Heart right ventricle (tissue), 16 donors: ENCODE measurements at regions not wholly inside any gene's neighbourhood (a gene's known extent, or its start where the extent isn't known, plus 50 kb on each side); places are given as distances from the start of the nearest gene placed in this dataset.

Experiments
- ATAC-seq, 8 donors: fragments of 200-7000 bp; cut with Tn5 transposase; one replicate each; pipeline ENCODE4 v1.9.1; 2020; ENCODE audit warnings: mild to moderate bottlenecking in 8 of 8, moderate library complexity in 8 of 8, moderate number of reproducible peaks in 1 of 8
- DNase-seq, 2 donors: peaks; one replicate each; pipeline ENCODE4 v3.0.0-alpha.2; 2020
- H3K27ac ChIP-seq, 10 donors: fragments of 200-600 bp; sonication (generic) in 2 of 10; one replicate each; pipeline versions ENCODE4 v1.5.0 to v1.8.0; 2020 to 2022; ENCODE audit warnings: mild to moderate bottlenecking in 3 of 10
- H3K27me3 ChIP-seq, 7 donors: fragments of 200-600 bp; one replicate each; pipeline ENCODE4 v1.8.0; 2021 to 2022; ENCODE audit warnings: mild to moderate bottlenecking in 2 of 7
- H3K36me3 ChIP-seq, 9 donors: fragments of 200-600 bp; sonication (generic) in 1 of 9; one replicate each; pipeline versions ENCODE4 v1.5.0 to v1.8.0; 2020 to 2022; ENCODE audit warnings: mild to moderate bottlenecking in 2 of 9
- H3K4me1 ChIP-seq, 9 donors: fragments of 200-600 bp; sonication (generic) in 1 of 9; one replicate each; pipeline versions ENCODE4 v1.5.0 to v1.8.0; 2020 to 2022; ENCODE audit warnings: mild to moderate bottlenecking in 4 of 9
- H3K4me3 ChIP-seq, 10 donors: fragments of 200-600 bp; sonication (generic) in 2 of 10; one replicate each; pipeline versions ENCODE4 v1.5.0 to v1.8.0; 2020 to 2022; ENCODE audit warnings: mild to moderate bottlenecking in 7 of 10, moderate library complexity in 2 of 10
- H3K9me3 ChIP-seq, 11 donors: fragments of 200-600 bp in 10 of 11; sonication (generic) in 2 of 11; one replicate each; pipeline versions ENCODE4 v1.5.0 to v1.8.0; 2013 to 2022; ENCODE audit warnings: mild to moderate bottlenecking in 2 of 11, control low read depth in 1 of 11, moderate library complexity in 1 of 11
- CTCF ChIP-seq, 9 donors: fragments of 200-600 bp; sonication (generic) in 2 of 9; IDR thresholded peaks; one replicate each; pipeline versions ENCODE4 v1.5.0 to v1.8.0; 2021 to 2022; ENCODE audit warnings: antibody characterized with exemption in 9 of 9, mild to moderate bottlenecking in 5 of 9, moderate library complexity in 1 of 9
- WGBS, 2 donors: extraction: QIAGEN DNeasy Blood & Tissue Kit; methylation state at CpG; one replicate each; pipeline ENCODE4 v1.1.7; 2013; ENCODE audit warnings: inconsistent platforms in 1 of 2; 5-methylcytosine and 5-hydroxymethylcytosine counted together
- intact Hi-C, 10 donors: fragments of 100-400 bp; cut with DNase I; formaldehyde crosslinking; loops; one replicate each; pipeline versions ENCODE4 v1.11.1 to v1.14.2; 2022
- donor health status: Arrhythmogenic right ventricular cardiomyopathy.
- donor health status: ischemic (EF 13 %, LVEDD 7.1; RV severe dilation, severe dysfunction).
- donor health status: healthy with polysubstance abuse.
- donor health status: DM: no; HTN: yes; CAD: no.
- donor health status: DM: no; HTN: no; CAD: no.
- donor health status: ischemic (EF 25% LVEDD 6.9; RV normal size, moderate dysfunction).
- donor health status: ischemic (EF 25% LVEDD 5.7; RV mildly dilated, moderate dysfunction).
- donor health status: healthy.
- donor health status: DM: yes; HTN: yes; CAD: no.
- donor health status: Ischemic cardiomyopathy.
- donor health status: ischemic (EF 35%, LVEDD 5.7; RV mildly dilated, moderate dysfunction).
- donor health status: nonischemic (EF 11% LVEDD 7.7; RV severe dilation, severe dysfunction).
- donor health status: DM: yes; HTN: yes; CAD: no.
- donor health status: PGD.
- donor health status: ischemic (EF 29% LVEDD 5.4; RV normal size, mild dysfunction).
- donor health status: nonischemic (EF 23%, LVEDD 6.1; RV moderate dilation, normal function).

DNA sequence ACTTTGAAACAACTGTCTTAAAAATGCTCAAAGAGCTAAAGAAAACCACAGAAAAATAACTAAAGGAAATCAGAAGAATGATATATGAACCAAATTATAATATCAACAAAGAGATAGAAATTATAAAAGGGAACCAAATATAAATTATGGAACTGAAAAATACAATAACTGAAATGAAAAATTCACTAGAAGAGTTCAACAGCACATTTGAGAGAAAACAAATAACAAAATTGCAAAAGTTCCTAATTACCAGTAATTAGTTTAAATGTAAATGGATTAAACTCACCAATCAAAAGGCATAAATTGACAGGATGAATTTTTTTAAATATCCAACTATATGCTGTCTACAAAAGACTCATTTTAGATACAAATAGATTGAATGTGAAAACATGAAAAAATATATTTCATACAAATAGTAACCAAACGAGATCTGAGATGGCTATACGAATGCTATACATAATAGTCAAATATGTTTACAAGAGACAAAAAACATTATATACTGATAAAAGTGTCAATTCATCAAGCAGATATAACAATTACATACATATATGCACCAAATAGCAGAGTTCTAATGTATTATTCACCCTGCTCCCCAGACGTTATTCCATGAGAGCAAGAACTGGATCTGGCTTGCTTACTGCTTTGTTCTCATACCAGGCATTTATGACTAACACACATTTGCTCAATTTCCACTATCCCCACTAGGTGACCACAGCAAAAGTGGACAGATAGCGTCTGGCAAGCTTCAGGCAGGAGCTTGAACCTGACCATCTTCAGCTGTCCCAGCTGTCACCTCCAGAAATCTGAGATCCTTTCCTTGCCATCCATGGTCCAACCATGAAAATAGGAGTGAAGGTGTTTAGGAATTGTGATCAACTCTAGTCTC lies 72.4 kb upstream of the SIRPA start:
- DNase-seq (no peak), ATAC-seq (no peak)
- no peak overlapping the region for H3K4me3 ChIP-seq
- intact Hi-C loops, result no loop called here
- TF ChIP-seq CTCF (IDR thresholded peaks at IDR 0.05), result no peak
- H3K4me1 ChIP-seq, result peaks cover 0 to 78% (median 23%) of the 10 kb centered on the region in 9 donors
- H3K27ac ChIP-seq, result peak overlapping the region in 1 of 10 donors; percentile 82
- no peaks in the 10 kb centered on the region for H3K36me3 ChIP-seq
- H3K27me3 ChIP-seq, result peaks cover 0 to 8% (median 0%) of the 10 kb centered on the region in 7 donors
- H3K9me3 ChIP-seq, result peaks cover 0 to 35% (median 15%) of the 10 kb centered on the region in 11 donors
- WGBS, 2 donors, result 90 to 93% methylated on average over 4 of the region's 4 CpGs

DNA sequence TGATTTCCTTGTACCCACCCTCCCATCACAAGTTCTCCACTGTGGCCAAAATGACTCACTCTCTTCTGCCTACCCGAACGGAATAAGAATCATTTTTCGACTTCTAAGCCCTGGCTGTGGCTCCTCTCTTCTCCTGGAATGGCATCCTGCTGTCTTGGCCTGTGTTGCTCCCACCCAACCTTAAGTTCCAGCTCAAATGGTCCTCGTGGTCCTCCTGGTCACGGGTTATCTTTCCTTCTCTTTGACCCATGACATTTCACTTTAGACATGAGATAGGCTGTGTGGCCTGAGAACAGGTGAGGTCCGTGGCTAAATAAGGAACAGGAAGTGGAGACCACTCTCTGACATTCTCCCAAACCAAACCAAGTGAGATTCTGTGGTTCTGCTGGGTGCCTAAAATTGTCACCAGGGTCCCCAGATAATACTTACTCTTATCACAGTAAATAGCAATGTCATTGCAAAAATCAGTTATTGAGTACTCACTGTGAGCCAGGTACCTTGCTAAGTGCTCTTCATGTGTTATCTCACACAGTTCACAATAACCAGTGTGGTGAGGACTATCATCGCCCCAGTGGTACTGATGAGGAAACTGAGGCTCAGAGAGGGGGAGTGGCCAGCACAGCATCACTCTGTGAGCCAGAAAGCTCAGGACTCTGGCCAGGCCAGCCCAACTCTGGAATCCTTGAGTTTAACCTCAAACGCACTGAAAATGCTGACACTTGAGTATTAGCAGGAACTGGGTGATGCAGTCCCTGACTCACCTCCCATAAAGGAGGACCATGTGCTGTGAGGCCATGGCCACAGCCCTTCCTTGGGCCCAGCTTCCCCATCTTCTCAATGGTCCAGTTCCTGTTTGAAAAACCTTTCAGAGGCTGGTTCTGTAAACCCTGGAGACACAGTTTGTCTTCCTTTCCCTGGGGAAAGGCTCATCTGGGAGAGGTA lies 74.8 kb upstream of the SIRPA start:
- intact Hi-C loops, result no loop called here
- Histone ChIP-seq H3K27ac (peak overlapping the region in 5 of 10 donors; percentile 33 to 88 (median 82)), H3K4me3 (no peak overlapping the region), H3K9me3 (peaks cover 0 to 35% (median 15%) of the 10 kb centered on the region in 11 donors), H3K4me1 (peaks cover 6 to 88% (median 43%) of the 10 kb centered on the region in 9 donors), H3K27me3 (peaks cover 0 to 8% (median 0%) of the 10 kb centered on the region in 7 donors), H3K36me3 (no peaks in the 10 kb centered on the region)
- no peak for DNase-seq
- TF ChIP-seq CTCF (IDR thresholded peaks at IDR 0.05), result no peak
- WGBS, 2 donors, result 88 to 89% methylated on average over 8 of the region's 8 CpGs
- ATAC-seq, result peak in 1 of 8 donors; percentile 46

DNA sequence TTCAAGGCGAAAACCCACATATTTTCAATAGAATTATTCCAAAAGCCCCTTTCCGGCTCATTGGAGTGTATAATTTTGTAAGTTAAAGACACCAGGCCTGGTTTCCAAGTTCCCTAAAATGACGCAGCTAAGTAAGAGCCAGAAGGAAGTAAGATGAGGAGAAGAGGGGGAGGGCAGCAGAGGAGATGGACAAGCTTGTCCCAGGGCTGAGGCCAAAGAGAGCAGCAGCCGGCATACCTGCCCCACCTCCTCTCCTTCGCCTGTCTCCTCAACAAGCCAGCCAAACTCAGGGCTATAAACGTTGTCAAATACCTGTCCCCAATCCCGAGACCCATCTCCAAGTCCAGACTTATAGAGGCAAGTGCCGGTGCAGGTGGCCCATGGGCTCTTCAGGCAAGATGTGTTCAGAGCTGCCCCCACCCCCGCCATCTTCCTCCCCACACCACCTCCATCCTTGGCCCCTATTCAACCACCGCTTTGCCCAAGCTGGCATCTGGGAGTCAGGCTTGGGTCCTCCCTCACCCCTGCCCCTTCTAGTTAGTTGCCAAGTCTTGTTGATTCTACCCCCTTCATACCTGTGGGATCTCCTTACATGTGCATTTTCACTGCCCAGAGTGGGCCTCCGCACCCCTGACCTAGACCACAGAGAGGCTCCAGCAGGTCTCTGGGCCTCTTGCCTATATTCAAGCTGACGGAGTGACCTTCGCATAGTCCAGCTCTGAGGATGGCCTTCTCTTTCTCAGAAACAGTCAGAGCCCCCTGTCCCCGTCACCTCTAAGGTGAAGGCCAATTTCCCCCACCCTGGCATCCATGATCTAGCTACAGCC lies 75.7 kb upstream of the SIRPA start:
- Histone ChIP-seq H3K9me3 (peaks cover 0 to 35% (median 15%) of the 10 kb centered on the region in 11 donors), H3K27me3 (peaks cover 0 to 8% (median 0%) of the 10 kb centered on the region in 7 donors), H3K36me3 (no peaks in the 10 kb centered on the region), H3K4me1 (peaks cover 6 to 81% (median 36%) of the 10 kb centered on the region in 9 donors), H3K4me3 (no peak overlapping the region), H3K27ac (peak overlapping the region in 7 of 10 donors; percentile 33 to 88 (median 59))
- DNase-seq (no peak), ATAC-seq (peak in 2 of 8 donors; percentile 41 to 63)
- WGBS, 2 donors, result 83 to 86% methylated on average over 14 of the region's 14 CpGs
- TF ChIP-seq CTCF (IDR thresholded peaks at IDR 0.05), result no peak
- intact Hi-C loops, result loop anchor here in 1 of 10 donors (10.0 kb wide), 1 partner anchor 325 kb away; no protein-coding TSS in a partner anchor
